K562 (cell line): ENCODE measurements at regions not wholly inside any gene's neighbourhood (a gene's known extent, or its start where the extent isn't known, plus 50 kb on each side); places are given as distances from the start of the nearest gene placed in this dataset.

Source experiments
- CBX5 ChIP-seq: IDR thresholded peaks from 2 replicates; pipeline ENCODE4 v1.6.1; 2014; ENCODE audit warnings: low read depth, borderline replicate concordance
- CSDE1 ChIP-seq, 2 experiments: fragments of 450-650 bp; IDR thresholded peaks; 2 replicates each; pipeline ENCODE4 v1.6.1; 2016; ENCODE audit warnings: mild to moderate bottlenecking in 1 of 2
- CTCF ChIP-seq, 3 experiments: IDR thresholded peaks in 2 of 3; conservative IDR thresholded peaks in 1 of 3; 2 replicates each; pipeline ENCODE4 v1.5.1; 2011 to 2012; ENCODE audit warnings: low read length in 3 of 3, mild to moderate bottlenecking in 3 of 3, control low read depth in 2 of 3, improper control_type of control experiment in 1 of 3, inconsistent platforms in 1 of 3, low read depth in 1 of 3, mixed read lengths in 1 of 3, moderate library complexity in 1 of 3; ENCODE audit not compliant: insufficient read depth in 2 of 3
- FOXA1 ChIP-seq: fragments of 450-650 bp; IDR thresholded peaks from 2 replicates; pipeline ENCODE4 v1.6.1; 2016; ENCODE audit warnings: mild to moderate bottlenecking, borderline replicate concordance
- NFYB ChIP-seq: IDR thresholded peaks from 2 replicates; pipeline ENCODE4 v1.6.1; 2011; ENCODE audit warnings: mild to moderate bottlenecking, moderate library complexity; ENCODE audit not compliant: insufficient read length; ENCODE audit errors: extremely low read depth
- PHF21A ChIP-seq: fragments of 450-650 bp; IDR thresholded peaks from 2 replicates; pipeline ENCODE4 v1.6.1; 2017; ENCODE audit warnings: low read depth, borderline replicate concordance
- POLR2A ChIP-seq: fragments of 450-650 bp; conservative IDR thresholded peaks from 2 replicates; pipeline ENCODE4 v1.6.1; 2016
- RFX7 ChIP-seq: fragments of 250-450 bp; sonication (Bioruptor Pico); IDR thresholded peaks from 2 replicates; pipeline ENCODE4 v1.5.1; 2021; ENCODE audit warnings: mild to moderate bottlenecking
- TAF7 ChIP-seq: fragments of 450-650 bp; IDR thresholded peaks from 2 replicates; pipeline ENCODE4 v1.6.1; 2016; ENCODE audit warnings: missing genetic modification characterization, missing compliant biosample characterization
- TRIM24 ChIP-seq, 2 experiments: fragments of 450-650 bp; IDR thresholded peaks; 2 replicates each; pipeline ENCODE4 v1.6.1; 2016
- ZBTB40 ChIP-seq, 2 experiments: fragments of 450-650 bp in 1 of 2; sonication (generic) in 1 of 2; formaldehyde crosslinking in 1 of 2; IDR thresholded peaks; 2 replicates each; pipeline versions ENCODE4 v1.7.1 to v1.9.0; 2016 to 2022; ENCODE audit warnings: inconsistent platforms in 1 of 2, mild to moderate bottlenecking in 1 of 2, missing genetic modification reagents in 1 of 2
- ZNF384 ChIP-seq: IDR thresholded peaks from 2 replicates; pipeline ENCODE4 v1.6.1; 2012; ENCODE audit warnings: low read depth, low read length, improper control_type of control experiment
- ZNF644 ChIP-seq: fragments of 200-800 bp; sonication (Bioruptor generic); IDR thresholded peaks from 2 replicates; pipeline ENCODE4 v1.6.1; 2016; ENCODE audit warnings: low read depth, missing genetic modification characterization, missing compliant biosample characterization
- ZNF778 ChIP-seq: fragments of 450-650 bp; formaldehyde crosslinking; IDR thresholded peaks from 2 replicates; pipeline ENCODE4 v1.4.0; 2020; ENCODE audit warnings: mild to moderate bottlenecking, moderate library complexity
- TF ChIP-seq, protein P1 (sequence below): fragments of 450-650 bp; IDR thresholded peaks from 2 replicates; pipeline ENCODE4 v1.6.1; 2017; ENCODE audit warnings: antibody characterized with exemption, mild to moderate bottlenecking

DNA sequence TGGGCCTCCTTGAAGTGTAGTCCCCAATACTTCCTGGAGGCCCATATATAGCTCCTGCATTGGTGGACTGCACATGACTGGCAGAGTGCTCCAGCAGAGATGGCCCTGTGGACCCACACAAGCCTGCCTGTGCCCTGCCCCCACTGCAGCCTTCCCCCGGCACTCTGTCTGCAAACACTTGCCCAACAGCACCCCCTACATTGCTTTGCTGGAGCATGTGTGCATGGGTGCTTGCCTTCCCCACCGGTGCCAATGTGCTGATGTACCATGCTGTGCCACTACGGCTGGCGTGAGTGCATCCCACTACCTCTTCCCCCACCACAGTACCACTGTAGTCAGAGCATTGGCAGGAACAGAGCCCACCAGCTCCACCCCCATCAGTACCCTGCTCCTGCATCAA lies 563.6 kb upstream of the CTNND2 start (continued):
- TF ChIP-seq ZBTB40 (IDR thresholded peaks at IDR 0.05) (no peak), ZBTB40 (CRISPR knock-in tag; IDR thresholded peaks at IDR 0.05) (no peak), TAF7 (tag) (no peak), TRIM24 (IDR thresholded peaks at IDR 0.05) (no peak), PHF21A (no peak), CBX5 (no peak), CTCF (IDR thresholded peaks at IDR 0.05 in 2 of 3, conservative IDR thresholded peaks at IDR 0.05 in 1 of 3; ENCODE audit: insufficient read depth in 2 of 3, low read depth in 1 of 3, low read length in 3 of 3) (no peak), CSDE1 (IDR thresholded peaks at IDR 0.05) (no peak), FOXA1 (no peak), ZNF778 (no peak), ZNF384 (no peak), RFX7 (CRISPR knock-in tag) (no peak), POLR2A (no peak), NFYB (no peak), ZNF644 (no peak)
- TF ChIP-seq, protein P1, sequence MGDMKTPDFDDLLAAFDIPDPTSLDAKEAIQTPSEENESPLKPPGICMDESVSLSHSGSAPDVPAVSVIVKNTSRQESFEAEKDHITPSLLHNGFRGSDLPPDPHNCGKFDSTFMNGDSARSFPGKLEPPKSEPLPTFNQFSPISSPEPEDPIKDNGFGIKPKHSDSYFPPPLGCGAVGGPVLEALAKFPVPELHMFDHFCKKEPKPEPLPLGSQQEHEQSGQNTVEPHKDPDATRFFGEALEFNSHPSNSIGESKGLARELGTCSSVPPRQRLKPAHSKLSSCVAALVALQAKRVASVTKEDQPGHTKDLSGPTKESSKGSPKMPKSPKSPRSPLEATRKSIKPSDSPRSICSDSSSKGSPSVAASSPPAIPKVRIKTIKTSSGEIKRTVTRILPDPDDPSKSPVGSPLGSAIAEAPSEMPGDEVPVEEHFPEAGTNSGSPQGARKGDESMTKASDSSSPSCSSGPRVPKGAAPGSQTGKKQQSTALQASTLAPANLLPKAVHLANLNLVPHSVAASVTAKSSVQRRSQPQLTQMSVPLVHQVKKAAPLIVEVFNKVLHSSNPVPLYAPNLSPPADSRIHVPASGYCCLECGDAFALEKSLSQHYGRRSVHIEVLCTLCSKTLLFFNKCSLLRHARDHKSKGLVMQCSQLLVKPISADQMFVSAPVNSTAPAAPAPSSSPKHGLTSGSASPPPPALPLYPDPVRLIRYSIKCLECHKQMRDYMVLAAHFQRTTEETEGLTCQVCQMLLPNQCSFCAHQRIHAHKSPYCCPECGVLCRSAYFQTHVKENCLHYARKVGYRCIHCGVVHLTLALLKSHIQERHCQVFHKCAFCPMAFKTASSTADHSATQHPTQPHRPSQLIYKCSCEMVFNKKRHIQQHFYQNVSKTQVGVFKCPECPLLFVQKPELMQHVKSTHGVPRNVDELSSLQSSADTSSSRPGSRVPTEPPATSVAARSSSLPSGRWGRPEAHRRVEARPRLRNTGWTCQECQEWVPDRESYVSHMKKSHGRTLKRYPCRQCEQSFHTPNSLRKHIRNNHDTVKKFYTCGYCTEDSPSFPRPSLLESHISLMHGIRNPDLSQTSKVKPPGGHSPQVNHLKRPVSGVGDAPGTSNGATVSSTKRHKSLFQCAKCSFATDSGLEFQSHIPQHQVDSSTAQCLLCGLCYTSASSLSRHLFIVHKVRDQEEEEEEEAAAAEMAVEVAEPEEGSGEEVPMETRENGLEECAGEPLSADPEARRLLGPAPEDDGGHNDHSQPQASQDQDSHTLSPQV = no peak
